Activated T-helper 17 cell treated with anti-CD3 and anti-CD28 coated beads, Interleukin-2, amount 50 U/mL, for 72 hours (primary cell): ENCODE measurements at regions not wholly inside any gene's neighbourhood (a gene's known extent, or its start where the extent isn't known, plus 50 kb on each side); places are given as distances from the start of the nearest gene placed in this dataset.

ENCODE experiments used
- ATAC-seq: fragments of 150-1000 bp; cut with Tn5 transposase; replicated peaks from 2 replicates; pipeline ENCODE4 v1.10.0; 2021; ENCODE audit warnings: mild to moderate bottlenecking, moderate library complexity
- H3K27ac Mint-ChIP-seq: one replicate; pipeline ENCODE4 v1.8.0; 2022; ENCODE audit warnings: mixed read lengths
- H3K27me3 Mint-ChIP-seq: one replicate; pipeline ENCODE4 v1.8.0; 2022; ENCODE audit warnings: mixed read lengths
- H3K36me3 Mint-ChIP-seq: one replicate; pipeline ENCODE4 v1.8.0; 2022; ENCODE audit warnings: low read depth, mild to moderate bottlenecking, mixed read lengths
- H3K4me1 Mint-ChIP-seq: one replicate; pipeline ENCODE4 v1.8.0; 2022; ENCODE audit warnings: mixed read lengths
- H3K4me3 Mint-ChIP-seq: one replicate; pipeline ENCODE4 v1.8.0; 2022; ENCODE audit warnings: mild to moderate bottlenecking, mixed read lengths
- H3K9me3 Mint-ChIP-seq: one replicate; pipeline ENCODE4 v1.8.0; 2022; ENCODE audit warnings: mixed read lengths

GRCh38 chr3:43855674-43856299, 165.0 kb downstream of the ABHD5 start:
- peak; percentile 71 for ATAC-seq
- no peaks in the 10 kb centered on the region for H3K9me3 Mint-ChIP-seq
- H3K36me3 Mint-ChIP-seq: no peaks in the 10 kb centered on the region
- H3K4me1 Mint-ChIP-seq: no peaks in the 10 kb centered on the region
- no peak overlapping the region for H3K27ac Mint-ChIP-seq
- H3K4me3 Mint-ChIP-seq: no peak overlapping the region
- peaks cover 52% of the 10 kb centered on the region for H3K27me3 Mint-ChIP-seq

GRCh38 chr3:43856351-43856750, 165.6 kb downstream of the ABHD5 start:
- ATAC-seq: no peak
- peaks cover 56% of the 10 kb centered on the region for H3K27me3 Mint-ChIP-seq
- H3K27ac Mint-ChIP-seq: no peak overlapping the region
- H3K36me3 Mint-ChIP-seq: no peaks in the 10 kb centered on the region
- no peak overlapping the region for H3K4me3 Mint-ChIP-seq
- no peaks in the 10 kb centered on the region for H3K9me3 Mint-ChIP-seq
- no peaks in the 10 kb centered on the region for H3K4me1 Mint-ChIP-seq

GRCh38 chr3:43856761-43857160, 166.0 kb downstream of the ABHD5 start:
- Mint-ChIP-seq H3K4me3 (no peak overlapping the region), H3K9me3 (no peaks in the 10 kb centered on the region), H3K36me3 (no peaks in the 10 kb centered on the region), H3K4me1 (no peaks in the 10 kb centered on the region), H3K27ac (no peak overlapping the region), H3K27me3 (peaks cover 59% of the 10 kb centered on the region)
- no peak for ATAC-seq

- Mint-ChIP-seq H3K4me3 (no peak overlapping the region), H3K27ac (no peak overlapping the region), H3K36me3 (no peaks in the 10 kb centered on the region), H3K27me3 (peaks cover 62% of the 10 kb centered on the region), H3K9me3 (no peaks in the 10 kb centered on the region), H3K4me1 (no peaks in the 10 kb centered on the region)
- no peak for ATAC-seq
These were observed 166.9 kb downstream of the ABHD5 start for GRCh38 chr3:43857361-43858293.

- Mint-ChIP-seq H3K9me3 (no peaks in the 10 kb centered on the region), H3K27ac (no peak overlapping the region), H3K36me3 (no peaks in the 10 kb centered on the region), H3K4me3 (no peak overlapping the region), H3K4me1 (no peaks in the 10 kb centered on the region), H3K27me3 (peaks cover 66% of the 10 kb centered on the region)
- ATAC-seq: no peak
These were observed 167.6 kb downstream of the ABHD5 start for GRCh38 chr3:43858294-43858701.

GRCh38 chr3:43859766-43860165, 169.0 kb downstream of the ABHD5 start:
- Mint-ChIP-seq H3K4me3 (no peak overlapping the region), H3K4me1 (no peaks in the 10 kb centered on the region), H3K27me3 (peaks cover 65% of the 10 kb centered on the region), H3K36me3 (no peaks in the 10 kb centered on the region), H3K27ac (no peak overlapping the region), H3K9me3 (no peaks in the 10 kb centered on the region)
- ATAC-seq: no peak

- H3K36me3 Mint-ChIP-seq: no peaks in the 10 kb centered on the region
- no peaks in the 10 kb centered on the region for H3K9me3 Mint-ChIP-seq
- no peak for ATAC-seq
- no peak overlapping the region for H3K27ac Mint-ChIP-seq
- H3K4me1 Mint-ChIP-seq: no peaks in the 10 kb centered on the region
- H3K4me3 Mint-ChIP-seq: no peak overlapping the region
- H3K27me3 Mint-ChIP-seq: peaks cover 54% of the 10 kb centered on the region
These were observed 170.9 kb downstream of the ABHD5 start for GRCh38 chr3:43861635-43862034.

GRCh38 chr3:43862470-43862869, 171.7 kb downstream of the ABHD5 start:
- H3K27me3 Mint-ChIP-seq: peaks cover 47% of the 10 kb centered on the region
- no peak overlapping the region for H3K27ac Mint-ChIP-seq
- H3K4me3 Mint-ChIP-seq: no peak overlapping the region
- H3K4me1 Mint-ChIP-seq: no peaks in the 10 kb centered on the region
- no peak for ATAC-seq
- H3K9me3 Mint-ChIP-seq: no peaks in the 10 kb centered on the region
- no peaks in the 10 kb centered on the region for H3K36me3 Mint-ChIP-seq

GRCh38 chr3:43862992-43863805, 172.5 kb downstream of the ABHD5 start:
- H3K4me3 Mint-ChIP-seq: no peak overlapping the region
- no peaks in the 10 kb centered on the region for H3K9me3 Mint-ChIP-seq
- H3K27me3 Mint-ChIP-seq: peaks cover 40% of the 10 kb centered on the region
- H3K36me3 Mint-ChIP-seq: no peaks in the 10 kb centered on the region
- no peak for ATAC-seq
- no peaks in the 10 kb centered on the region for H3K4me1 Mint-ChIP-seq
- H3K27ac Mint-ChIP-seq: no peak overlapping the region

- Mint-ChIP-seq H3K27me3 (peaks cover 38% of the 10 kb centered on the region), H3K4me1 (no peaks in the 10 kb centered on the region), H3K27ac (no peak overlapping the region), H3K4me3 (no peak overlapping the region), H3K36me3 (no peaks in the 10 kb centered on the region), H3K9me3 (no peaks in the 10 kb centered on the region)
- no peak for ATAC-seq
These were observed 173.5 kb downstream of the ABHD5 start for GRCh38 chr3:43863966-43864933.

- no peaks in the 10 kb centered on the region for H3K36me3 Mint-ChIP-seq
These were observed 174.6 kb downstream of the ABHD5 start for GRCh38 chr3:43865351-43865750.

GRCh38 chr3:43865887-43866528, 175.3 kb downstream of the ABHD5 start:
- Mint-ChIP-seq H3K9me3 (no peaks in the 10 kb centered on the region), H3K27me3 (peaks cover 36% of the 10 kb centered on the region), H3K4me3 (no peak overlapping the region), H3K27ac (no peak overlapping the region), H3K36me3 (no peaks in the 10 kb centered on the region), H3K4me1 (no peaks in the 10 kb centered on the region)
- ATAC-seq: no peak

More at GRCh38 chr3:43865351-43865750, 174.6 kb downstream of the ABHD5 start:
- Mint-ChIP-seq H3K4me1 (no peaks in the 10 kb centered on the region), H3K9me3 (no peaks in the 10 kb centered on the region), H3K4me3 (no peak overlapping the region), H3K27me3 (peaks cover 41% of the 10 kb centered on the region), H3K27ac (no peak overlapping the region)
- no peak for ATAC-seq

- no peak overlapping the region for H3K27ac Mint-ChIP-seq
- no peaks in the 10 kb centered on the region for H3K36me3 Mint-ChIP-seq
- ATAC-seq: no peak
- H3K9me3 Mint-ChIP-seq: no peaks in the 10 kb centered on the region
- peaks cover 36% of the 10 kb centered on the region for H3K27me3 Mint-ChIP-seq
- no peaks in the 10 kb centered on the region for H3K4me1 Mint-ChIP-seq
- no peak overlapping the region for H3K4me3 Mint-ChIP-seq
These were observed 176.0 kb downstream of the ABHD5 start for GRCh38 chr3:43866529-43867353.
